ENCODE measurements at regions not wholly inside any gene's neighbourhood (a gene's known extent, or its start where the extent isn't known, plus 50 kb on each side); places are given as distances from the start of the nearest gene placed in this dataset.

DNA sequence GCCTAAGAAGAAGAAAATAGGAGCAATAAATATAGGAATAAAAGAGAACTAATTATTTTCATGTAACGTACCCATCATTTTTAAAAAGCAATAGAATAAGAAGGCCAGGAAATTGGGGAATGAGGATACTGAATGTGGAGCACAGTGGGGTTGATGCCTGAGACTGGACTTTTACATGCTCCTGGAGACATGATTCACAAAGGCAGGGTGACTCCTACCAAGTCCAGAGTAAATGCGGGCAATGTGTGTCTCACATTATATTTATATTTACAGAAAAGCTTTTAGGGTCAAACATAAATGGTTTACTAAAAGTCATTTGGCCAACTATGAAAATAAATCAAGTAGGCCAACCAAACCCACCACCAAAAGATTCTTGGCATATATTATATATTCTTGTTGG is 87.9 kb upstream of the COL5A2 start:
- no peak overlapping the region for H3K4me2 ChIP-seq
- H3K36me3 ChIP-seq: no peaks in the 10 kb centered on the region
- TF ChIP-seq Cebpa-rat (IDR thresholded peaks at IDR 0.05): no peak
- no peaks in the 10 kb centered on the region for H4K20me1 ChIP-seq
- H3K4me3 ChIP-seq: no peak overlapping the region
- H3K27me3 ChIP-seq: no peaks in the 10 kb centered on the region
- H3K9me3 ChIP-seq: peaks cover 5% of the 10 kb centered on the region; the same call in 1 of the 2 replicates
- no peaks in the 10 kb centered on the region for H3K4me1 ChIP-seq
- no peak overlapping the region for H3K27ac ChIP-seq
- no peak overlapping the region for H3K9ac ChIP-seq

DNA sequence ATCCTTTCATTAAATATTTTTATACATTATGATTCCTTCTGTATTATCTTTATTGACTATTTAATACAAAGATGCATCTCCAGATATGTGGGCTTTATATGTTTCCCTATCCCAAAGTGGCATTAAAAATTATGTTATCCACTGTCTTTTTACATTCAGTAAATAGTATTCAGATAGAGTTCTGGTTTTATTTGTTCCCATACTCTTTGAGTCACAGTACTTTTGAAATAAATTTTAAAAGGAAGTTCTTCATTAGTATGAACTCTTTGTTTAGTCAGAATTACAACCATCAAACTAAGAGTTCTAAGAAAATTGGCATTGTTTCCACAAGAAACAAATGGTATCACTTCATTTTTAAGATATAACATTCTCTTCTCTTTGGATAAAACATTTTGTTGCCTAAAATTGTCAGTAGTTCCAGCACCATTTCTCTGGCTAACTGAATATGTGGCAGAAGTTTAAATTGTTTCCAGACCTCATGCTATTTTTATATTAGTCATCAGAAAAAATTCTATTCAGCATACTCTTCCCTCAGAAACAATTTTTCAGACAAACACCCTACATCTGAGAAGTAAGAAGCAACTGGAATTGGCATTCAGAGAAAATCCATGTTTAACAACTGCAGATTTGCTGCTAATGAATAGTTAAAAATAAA is 88.5 kb upstream of the COL5A2 start:
- no peaks in the 10 kb centered on the region for H4K20me1 ChIP-seq
- H3K9ac ChIP-seq: no peak overlapping the region
- TF ChIP-seq Cebpa-rat (IDR thresholded peaks at IDR 0.05): no peak
- no peaks in the 10 kb centered on the region for H3K27me3 ChIP-seq
- H3K27ac ChIP-seq: no peak overlapping the region
- H3K4me2 ChIP-seq: no peak overlapping the region
- H3K36me3 ChIP-seq: no peaks in the 10 kb centered on the region
- no peak overlapping the region for H3K4me3 ChIP-seq
- peaks cover 5% of the 10 kb centered on the region; the same call in 1 of the 2 replicates for H3K9me3 ChIP-seq
- H3K4me1 ChIP-seq: no peaks in the 10 kb centered on the region

- Histone ChIP-seq H3K9ac (no peak overlapping the region), H3K4me1 (no peaks in the 10 kb centered on the region), H3K27ac (no peak overlapping the region), H4K20me1 (no peaks in the 10 kb centered on the region), H3K9me3 (peaks cover 5% of the 10 kb centered on the region; the same call in 1 of the 2 replicates), H3K27me3 (no peaks in the 10 kb centered on the region), H3K4me2 (no peak overlapping the region), H3K36me3 (no peaks in the 10 kb centered on the region), H3K4me3 (no peak overlapping the region)
- TF ChIP-seq Cebpa-rat (IDR thresholded peaks at IDR 0.05): no peak
Measured at GRCh38 chr2:189268763-189269162, 89.2 kb upstream of the COL5A2 start.

DNA sequence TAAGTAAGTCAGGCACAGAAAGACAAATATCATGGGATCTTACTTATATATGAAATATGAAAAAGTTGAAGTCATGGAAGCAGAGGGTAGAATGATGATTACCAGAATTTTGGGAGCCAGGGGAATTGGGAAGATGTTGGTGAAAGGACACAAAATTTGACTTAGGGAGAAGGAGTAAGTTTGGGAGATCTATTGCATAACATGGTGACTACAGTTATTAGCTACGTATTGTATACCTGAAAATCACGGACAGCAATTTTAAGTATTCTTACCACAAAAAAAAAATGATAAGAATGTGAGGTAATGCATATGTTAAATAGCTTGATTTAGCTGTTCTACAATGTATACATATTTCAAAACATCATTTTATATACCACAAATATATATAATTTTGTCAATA is 94.2 kb upstream of the COL5A2 start:
- no peaks in the 10 kb centered on the region for H3K4me1 ChIP-seq
- H3K27ac ChIP-seq: no peak overlapping the region
- no peaks in the 10 kb centered on the region for H3K27me3 ChIP-seq
- no peaks in the 10 kb centered on the region for H3K36me3 ChIP-seq
- no peaks in the 10 kb centered on the region for H4K20me1 ChIP-seq
- no peaks in the 10 kb centered on the region for H3K9me3 ChIP-seq
- no peak overlapping the region for H3K4me3 ChIP-seq
- no peak overlapping the region for H3K4me2 ChIP-seq
- TF ChIP-seq Cebpa-rat (IDR thresholded peaks at IDR 0.05): no peak
- no peak overlapping the region for H3K9ac ChIP-seq

DNA sequence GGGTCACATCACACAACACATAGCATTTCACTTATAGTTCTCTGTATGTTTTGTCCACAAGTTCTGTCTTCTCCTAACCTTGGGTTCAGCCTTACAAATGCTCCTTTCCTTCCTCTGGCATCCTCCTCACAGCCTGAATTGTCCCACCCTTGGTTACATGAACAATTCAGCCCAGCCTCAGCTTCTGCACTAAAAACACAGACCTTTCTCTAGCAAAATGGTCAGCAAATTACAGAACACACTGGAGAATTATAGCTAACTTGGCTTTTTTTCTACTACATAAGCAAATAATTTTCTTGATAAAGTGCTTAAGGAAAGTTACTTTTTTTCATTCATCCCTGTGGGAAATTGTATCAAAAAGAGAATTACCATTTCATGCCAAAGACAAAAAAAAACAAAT is 94.8 kb upstream of the COL5A2 start:
- Histone ChIP-seq H3K4me1 (no peaks in the 10 kb centered on the region), H4K20me1 (no peaks in the 10 kb centered on the region), H3K9ac (no peak overlapping the region), H3K36me3 (no peaks in the 10 kb centered on the region), H3K27me3 (no peaks in the 10 kb centered on the region), H3K9me3 (no peaks in the 10 kb centered on the region), H3K27ac (no peak overlapping the region), H3K4me3 (no peak overlapping the region), H3K4me2 (no peak overlapping the region)
- TF ChIP-seq Cebpa-rat (IDR thresholded peaks at IDR 0.05): no peak

- H3K4me1 ChIP-seq: no peaks in the 10 kb centered on the region
- TF ChIP-seq Cebpa-rat (IDR thresholded peaks at IDR 0.05): no peak
- H3K27ac ChIP-seq: no peak overlapping the region
Measured at GRCh38 chr2:189276277-189276676, 96.7 kb upstream of the COL5A2 start.

DNA sequence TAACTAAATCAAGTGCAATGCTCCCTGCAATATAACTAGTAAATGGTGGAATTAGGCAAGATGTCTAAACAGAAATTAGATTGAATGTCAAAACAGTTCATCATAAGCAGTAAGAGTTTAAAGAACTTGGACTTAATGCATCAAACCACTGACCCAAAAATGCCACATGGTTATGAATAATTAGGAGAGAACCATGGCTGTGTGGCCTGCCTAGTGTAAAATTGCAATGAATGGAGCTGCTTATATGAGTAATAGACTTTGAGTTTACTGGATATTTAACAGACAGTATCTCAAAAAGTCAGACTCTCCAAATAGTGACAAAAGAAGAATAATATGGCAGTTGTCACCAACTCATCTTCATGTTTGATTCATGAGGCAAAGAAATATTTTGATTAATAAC is 101.6 kb upstream of the COL5A2 start:
- no peaks in the 10 kb centered on the region for H3K36me3 ChIP-seq
- no peaks in the 10 kb centered on the region for H3K9me3 ChIP-seq
- no peak overlapping the region for H3K4me2 ChIP-seq
- no peak for TF ChIP-seq Cebpa-rat (IDR thresholded peaks at IDR 0.05)
- H4K20me1 ChIP-seq: no peaks in the 10 kb centered on the region
- H3K27ac ChIP-seq: no peak overlapping the region
- H3K4me3 ChIP-seq: no peak overlapping the region
- H3K9ac ChIP-seq: no peak overlapping the region
- H3K27me3 ChIP-seq: no peaks in the 10 kb centered on the region
- no peaks in the 10 kb centered on the region for H3K4me1 ChIP-seq

More at GRCh38 chr2:189276277-189276676, 96.7 kb upstream of the COL5A2 start:
- no peak overlapping the region for H3K4me3 ChIP-seq
- no peaks in the 10 kb centered on the region for H3K27me3 ChIP-seq
- no peak overlapping the region for H3K4me2 ChIP-seq
- no peaks in the 10 kb centered on the region for H3K9me3 ChIP-seq
- no peak overlapping the region for H3K9ac ChIP-seq
- H4K20me1 ChIP-seq: no peaks in the 10 kb centered on the region
- no peaks in the 10 kb centered on the region for H3K36me3 ChIP-seq

DNA sequence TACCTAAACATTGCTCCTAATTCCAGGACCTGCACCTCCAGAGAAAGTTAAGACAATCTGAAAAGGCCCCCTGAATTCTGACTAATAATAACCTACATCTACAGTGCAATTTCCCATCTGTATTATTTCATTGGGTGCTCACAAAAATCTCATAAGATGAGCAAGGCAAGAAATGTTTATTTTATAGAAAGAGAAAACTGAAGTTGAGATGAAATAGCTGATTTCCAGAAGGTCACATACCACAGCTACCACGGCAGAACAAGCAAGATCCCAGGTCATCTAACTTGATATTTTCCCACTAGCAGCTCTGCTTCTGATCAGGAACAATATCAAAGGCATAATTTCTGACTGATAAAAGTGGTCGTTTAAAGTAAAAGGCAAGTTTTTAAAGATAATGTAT is 105.8 kb upstream of the COL5A2 start:
- Histone ChIP-seq H3K27ac (no peak overlapping the region), H3K4me2 (no peak overlapping the region)

GRCh38 chr2:189285962-189286645 is 106.5 kb upstream of the COL5A2 start:
- H3K27me3 ChIP-seq: no peaks in the 10 kb centered on the region
- H4K20me1 ChIP-seq: no peaks in the 10 kb centered on the region
- H3K4me2 ChIP-seq: no peak overlapping the region
- no peak for TF ChIP-seq Cebpa-rat (IDR thresholded peaks at IDR 0.05)
- no peak overlapping the region for H3K4me3 ChIP-seq
- H3K9ac ChIP-seq: no peak overlapping the region
- H3K36me3 ChIP-seq: no peaks in the 10 kb centered on the region
- peaks cover 5% of the 10 kb centered on the region; the same call in 1 of the 2 replicates for H3K9me3 ChIP-seq
- H3K27ac ChIP-seq: no peak overlapping the region
- H3K4me1 ChIP-seq: no peaks in the 10 kb centered on the region

More for the DNA sequence above, 105.8 kb upstream of the COL5A2 start:
- Histone ChIP-seq H3K9ac (no peak overlapping the region), H3K4me3 (no peak overlapping the region), H3K9me3 (peaks cover 5% of the 10 kb centered on the region; the same call in 1 of the 2 replicates), H3K4me1 (no peaks in the 10 kb centered on the region), H3K36me3 (no peaks in the 10 kb centered on the region), H4K20me1 (no peaks in the 10 kb centered on the region), H3K27me3 (no peaks in the 10 kb centered on the region)
- no peak for TF ChIP-seq Cebpa-rat (IDR thresholded peaks at IDR 0.05)

- no peak overlapping the region for H3K4me2 ChIP-seq
- H3K9ac ChIP-seq: no peak overlapping the region
- H3K36me3 ChIP-seq: no peaks in the 10 kb centered on the region
- no peaks in the 10 kb centered on the region for H3K4me1 ChIP-seq
- no peak overlapping the region for H3K4me3 ChIP-seq
- no peak for TF ChIP-seq Cebpa-rat (IDR thresholded peaks at IDR 0.05)
- H4K20me1 ChIP-seq: no peaks in the 10 kb centered on the region
- peaks cover 5% of the 10 kb centered on the region; the same call in 1 of the 2 replicates for H3K9me3 ChIP-seq
- no peaks in the 10 kb centered on the region for H3K27me3 ChIP-seq
- H3K27ac ChIP-seq: no peak overlapping the region
Measured at GRCh38 chr2:189287363-189287762, 107.8 kb upstream of the COL5A2 start.
